NT2/D1 (cell line): ENCODE measurements at regions not wholly inside any gene's neighbourhood (a gene's known extent, or its start where the extent isn't known, plus 50 kb on each side); places are given as distances from the start of the nearest gene placed in this dataset.
"Not testable (repeated sequence)": the region's sequence is repeated elsewhere in the genome, so short reads cannot be mapped to it uniquely, and the experiment has no call there.

Source experiments
- DNase-seq: peaks from one replicate; pipeline ENCODE4 v3.0.0-alpha.2; 2011; ENCODE audit warnings: low read depth, low spot score
- H3K27me3 ChIP-seq: 2 replicates; pipeline ENCODE4 v1.6.0; 2011; ENCODE audit warnings: mild to moderate bottlenecking; ENCODE audit not compliant: insufficient read length, insufficient read depth
- H3K36me3 ChIP-seq: 2 replicates; pipeline ENCODE4 v1.6.1; 2011; ENCODE audit warnings: mild to moderate bottlenecking, low read length, mixed read lengths; ENCODE audit not compliant: insufficient read depth, insufficient read length
- H3K4me1 ChIP-seq: 2 replicates; pipeline ENCODE4 v1.5.1; 2011; ENCODE audit not compliant: insufficient read depth, insufficient read length
- H3K4me3 ChIP-seq: 2 replicates; pipeline ENCODE4 v1.5.1; 2011; ENCODE audit warnings: low read depth; ENCODE audit not compliant: insufficient read length
- H3K9ac ChIP-seq: 2 replicates; pipeline ENCODE4 v1.6.0; 2011; ENCODE audit warnings: low read depth; ENCODE audit not compliant: insufficient read length
- H3K9me3 ChIP-seq: 2 replicates; pipeline ENCODE4 v1.5.1; 2011; ENCODE audit warnings: mild to moderate bottlenecking, low read length; ENCODE audit not compliant: insufficient read depth
- SUZ12 ChIP-seq: IDR thresholded peaks from 2 replicates; pipeline ENCODE4 v1.6.1; 2011; ENCODE audit not compliant: insufficient read length, insufficient read depth; ENCODE audit errors: extremely low read depth
- YY1 ChIP-seq: IDR thresholded peaks from 2 replicates; pipeline ENCODE4 v1.6.1; 2011; ENCODE audit not compliant: insufficient read length, insufficient read depth
- ZNF274 ChIP-seq: IDR thresholded peaks from 2 replicates; pipeline ENCODE4 v1.6.1; 2011; ENCODE audit warnings: mild to moderate bottlenecking, low read depth, low read length

DNA sequence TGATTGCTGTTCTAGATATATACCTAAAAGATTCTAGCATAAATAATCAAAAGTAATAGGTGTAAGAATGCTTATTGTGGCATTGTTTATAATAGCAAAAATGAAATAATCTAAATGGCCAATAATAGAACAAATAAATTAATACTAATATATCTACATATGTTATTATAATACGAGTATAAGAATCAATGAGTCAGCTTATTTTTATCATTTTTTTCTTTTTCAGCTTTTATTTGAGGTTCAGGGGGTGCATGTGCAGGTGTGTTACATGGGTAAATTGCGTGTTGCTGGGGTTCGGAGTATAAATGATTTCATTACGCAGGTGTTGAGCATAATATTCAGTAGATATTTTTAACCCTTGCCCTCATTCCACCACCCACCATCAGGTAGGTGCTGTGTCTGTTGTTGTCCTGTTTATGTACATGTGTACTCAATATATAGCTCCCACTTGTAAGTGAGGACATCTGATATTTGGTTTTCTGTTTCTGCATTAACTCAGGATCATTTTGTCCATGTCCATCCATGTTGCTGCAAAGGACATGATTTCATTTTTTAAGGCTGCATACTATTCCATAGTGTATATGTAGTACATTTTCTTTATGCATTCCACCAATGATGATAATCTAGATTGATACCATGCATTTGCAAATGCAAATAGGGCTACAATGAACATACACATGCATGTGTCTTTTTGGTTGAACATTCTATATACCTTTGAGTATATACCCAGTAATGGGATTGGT is 122.2 kb upstream of the GMNC start:
- H3K4me1 ChIP-seq, result no peaks in the 10 kb centered on the region
- no peak overlapping the region for H3K4me3 ChIP-seq
- H3K9ac ChIP-seq, result no peak overlapping the region
- DNase-seq, result no peak
- peaks cover 22% of the 10 kb centered on the region; the same call in 1 of the 2 replicates for H3K9me3 ChIP-seq
- no peaks in the 10 kb centered on the region for H3K36me3 ChIP-seq
- H3K27me3 ChIP-seq, result no peaks in the 10 kb centered on the region
- no peak for TF ChIP-seq YY1
- TF ChIP-seq ZNF274, result no peak

DNA sequence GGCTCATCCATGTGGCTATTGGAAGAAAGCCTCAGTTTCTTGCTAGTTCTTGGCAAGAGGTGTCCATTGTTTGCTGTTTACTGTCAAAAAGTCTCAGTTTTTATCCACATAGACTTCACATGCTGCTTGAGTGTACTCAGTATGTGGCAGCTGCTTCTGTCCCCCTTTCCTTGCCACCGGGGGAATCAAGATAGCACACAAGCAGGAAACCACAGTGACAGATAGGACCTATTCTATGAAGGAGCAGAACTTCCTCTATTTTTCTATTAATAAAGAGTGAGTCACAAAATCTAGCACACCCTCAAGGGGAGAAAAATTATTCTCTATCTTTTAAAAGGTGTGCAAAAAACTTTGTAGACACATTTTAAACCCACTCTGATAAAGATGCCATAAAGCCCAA is 121.4 kb upstream of the GMNC start:
- no peaks in the 10 kb centered on the region for H3K27me3 ChIP-seq
- no peaks in the 10 kb centered on the region for H3K36me3 ChIP-seq
- no peak overlapping the region for H3K9ac ChIP-seq
- H3K4me3 ChIP-seq, result no peak overlapping the region
- H3K4me1 ChIP-seq, result no peaks in the 10 kb centered on the region
- TF ChIP-seq YY1 (no peak), SUZ12 (no peak)
- peaks cover 18% of the 10 kb centered on the region; the same call in 1 of the 2 replicates for H3K9me3 ChIP-seq
- no peak for DNase-seq

DNA sequence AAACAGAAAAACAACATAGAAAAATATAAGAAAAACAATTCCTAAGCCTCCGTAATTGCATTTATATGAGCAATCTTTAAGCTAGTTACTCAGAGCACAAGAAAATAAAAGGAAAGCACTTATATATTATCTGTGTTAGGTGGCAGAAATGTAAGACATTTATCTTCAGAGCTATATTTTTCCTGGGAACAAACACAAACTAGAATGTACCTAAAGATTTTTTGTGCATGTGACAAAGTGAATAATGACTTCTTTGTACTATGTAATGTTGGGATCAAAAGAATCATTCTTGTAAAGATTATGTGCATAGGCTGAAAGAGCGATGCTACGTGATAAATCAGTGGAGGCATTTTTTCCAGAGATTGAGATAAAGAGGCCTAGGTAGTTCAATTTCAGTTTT is 111.3 kb upstream of the GMNC start:
- H3K9ac ChIP-seq, result no peak overlapping the region
- H3K4me1 ChIP-seq, result no peaks in the 10 kb centered on the region
- no peak overlapping the region for H3K4me3 ChIP-seq
- DNase-seq, result no peak
- no peaks in the 10 kb centered on the region for H3K9me3 ChIP-seq
- TF ChIP-seq SUZ12 (no peak), ZNF274 (no peak), YY1 (no peak)
- H3K27me3 ChIP-seq, result no peaks in the 10 kb centered on the region
- H3K36me3 ChIP-seq, result no peaks in the 10 kb centered on the region

DNA sequence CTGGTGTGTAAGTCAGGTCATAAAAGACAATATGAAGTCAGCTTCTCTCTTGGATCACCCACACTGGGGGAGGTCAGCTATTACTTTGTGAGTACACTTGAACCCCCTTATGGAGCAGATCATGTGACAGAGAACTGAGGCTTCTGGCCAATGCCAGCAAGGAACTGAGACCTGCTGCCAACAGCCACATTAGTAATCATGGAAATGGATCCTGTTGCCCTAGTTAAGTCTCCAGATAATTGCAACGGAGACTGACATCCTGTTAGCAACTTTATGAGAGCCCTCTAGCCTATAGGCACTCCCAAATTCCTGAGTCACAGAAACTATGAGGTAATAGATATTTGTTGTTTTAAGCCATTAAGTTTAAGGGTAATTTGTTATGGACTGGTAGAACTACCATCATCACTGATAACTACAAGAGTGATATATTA is 110.4 kb upstream of the GMNC start:
- H3K4me1 ChIP-seq, result no peaks in the 10 kb centered on the region
- H3K9ac ChIP-seq, result no peak overlapping the region
- H3K36me3 ChIP-seq, result no peaks in the 10 kb centered on the region
- no peak for DNase-seq
- H3K27me3 ChIP-seq, result no peaks in the 10 kb centered on the region
- H3K9me3 ChIP-seq, result no peaks in the 10 kb centered on the region
- TF ChIP-seq ZNF274 (no peak), YY1 (no peak), SUZ12 (no peak)
- no peak overlapping the region for H3K4me3 ChIP-seq

DNA sequence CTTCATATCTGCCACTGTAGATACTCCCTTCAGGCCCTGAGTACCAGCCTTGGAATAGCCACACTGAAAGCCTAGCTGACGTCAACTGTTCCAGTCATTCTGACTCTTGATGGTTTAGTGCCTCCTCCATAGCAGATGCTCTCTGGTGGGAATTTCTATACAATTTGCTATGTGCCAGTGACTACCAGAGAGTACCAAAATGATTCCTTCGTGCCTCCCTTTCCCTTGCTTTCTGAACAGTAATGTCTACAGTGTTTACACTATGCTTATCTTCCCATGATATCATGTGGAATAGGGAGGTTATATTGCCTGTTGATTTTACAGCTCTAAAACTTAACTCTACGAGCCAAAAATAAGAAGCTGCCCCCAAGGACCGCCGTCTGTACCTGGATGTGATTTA is 109.7 kb upstream of the GMNC start:
- no peaks in the 10 kb centered on the region for H3K36me3 ChIP-seq
- no peaks in the 10 kb centered on the region for H3K27me3 ChIP-seq
- H3K4me1 ChIP-seq, result no peaks in the 10 kb centered on the region
- no peak overlapping the region for H3K9ac ChIP-seq
- TF ChIP-seq SUZ12, result no peak
- TF ChIP-seq ZNF274, result no peak
- TF ChIP-seq YY1, result no peak
- no peaks in the 10 kb centered on the region for H3K9me3 ChIP-seq
- H3K4me3 ChIP-seq, result no peak overlapping the region
- no peak for DNase-seq

DNA sequence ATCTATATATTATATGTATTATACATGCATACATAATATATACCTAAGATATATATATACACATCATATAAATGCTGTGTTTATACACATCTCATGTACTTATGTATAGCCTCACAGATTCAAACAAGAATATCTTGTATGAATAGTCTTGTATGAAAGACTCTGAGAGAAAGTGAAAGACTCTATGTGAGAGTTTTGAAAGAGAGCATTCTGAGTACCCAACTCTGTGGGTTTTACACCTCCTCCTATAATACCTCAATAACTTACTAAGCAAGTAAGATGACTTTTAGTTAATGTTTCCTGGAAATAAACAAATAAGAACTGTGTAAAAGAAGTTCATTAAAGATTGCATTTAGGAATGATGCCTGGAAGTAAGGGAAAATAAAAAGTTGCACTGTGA is 108.1 kb upstream of the GMNC start:
- Histone ChIP-seq H3K36me3 (no peaks in the 10 kb centered on the region), H3K4me3 (no peak overlapping the region), H3K9ac (no peak overlapping the region), H3K27me3 (no peaks in the 10 kb centered on the region), H3K9me3 (no peaks in the 10 kb centered on the region), H3K4me1 (no peaks in the 10 kb centered on the region)
- no peak for DNase-seq
- TF ChIP-seq YY1 (no peak), ZNF274 (no peak), SUZ12 (no peak)

DNA sequence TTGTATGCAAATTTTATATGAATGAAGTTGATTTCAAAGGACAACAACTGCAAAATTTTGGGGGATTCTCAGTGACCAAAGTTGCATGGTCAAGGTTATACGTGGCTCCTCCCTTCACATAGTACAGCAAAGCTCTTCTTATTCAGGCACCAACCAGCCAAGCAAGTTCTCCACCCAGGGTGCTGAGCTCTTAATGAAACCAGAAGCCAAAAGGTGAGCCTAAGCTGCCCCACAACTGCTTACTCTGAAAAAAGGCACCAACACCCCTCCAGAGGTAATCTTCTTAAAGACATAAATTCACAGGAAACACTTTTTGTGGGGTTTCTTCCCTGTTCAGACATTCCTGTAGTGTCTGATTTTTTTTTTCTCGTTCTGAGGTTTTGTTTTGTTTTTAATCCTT is 106.1 kb upstream of the GMNC start:
- Histone ChIP-seq H3K36me3 (no peaks in the 10 kb centered on the region), H3K9ac (no peak overlapping the region), H3K27me3 (no peaks in the 10 kb centered on the region), H3K9me3 (no peaks in the 10 kb centered on the region), H3K4me3 (no peak overlapping the region), H3K4me1 (no peaks in the 10 kb centered on the region)
- TF ChIP-seq ZNF274, result no peak
- TF ChIP-seq SUZ12, result no peak
- no peak for TF ChIP-seq YY1
- DNase-seq, result no peak

DNA sequence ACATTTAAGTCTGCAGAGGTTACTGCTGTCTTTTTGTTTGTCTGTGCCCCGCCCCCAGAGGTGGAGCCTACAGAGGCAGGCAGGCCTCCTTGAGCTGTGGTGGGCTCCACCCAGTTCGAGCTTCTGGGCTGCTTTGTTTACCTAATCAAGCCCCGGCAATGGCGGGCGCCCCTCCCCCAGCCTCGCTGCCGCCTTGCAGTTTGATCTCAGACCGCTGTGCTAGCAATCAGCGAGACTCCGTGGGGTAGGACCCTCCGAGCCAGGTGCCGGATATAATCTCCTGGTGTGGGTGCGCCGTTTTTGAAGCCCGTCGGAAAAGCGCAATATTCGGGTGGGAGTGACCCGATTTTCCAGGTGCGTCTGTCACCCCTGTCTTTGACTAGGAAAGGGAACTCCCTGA is 102.4 kb upstream of the GMNC start:
- H3K9me3 ChIP-seq, H3K36me3 ChIP-seq, DNase-seq, H3K4me1 ChIP-seq, H3K27me3 ChIP-seq: not testable (repeated sequence)
- Histone ChIP-seq H3K9ac (peak overlapping the region; percentile 56), H3K4me3 (peak overlapping the region; percentile 37)
